GM11168 (cell line): ENCODE measurements at regions not wholly inside any gene's neighbourhood (a gene's known extent, or its start where the extent isn't known, plus 50 kb on each side); places are given as distances from the start of the nearest gene placed in this dataset.
"Not testable (repeated sequence)": the region's sequence is repeated elsewhere in the genome, so short reads cannot be mapped to it uniquely, and the experiment has no call there.

Source experiments
- in situ Hi-C: fragments of 300-500 bp; cut with MboI; formaldehyde crosslinking; loops from one replicate; pipeline ENCODE4 v1.12.0; 2022; ENCODE audit warnings: low sequenced_read_pairs; ENCODE audit not compliant: unreplicated experiment

DNA sequence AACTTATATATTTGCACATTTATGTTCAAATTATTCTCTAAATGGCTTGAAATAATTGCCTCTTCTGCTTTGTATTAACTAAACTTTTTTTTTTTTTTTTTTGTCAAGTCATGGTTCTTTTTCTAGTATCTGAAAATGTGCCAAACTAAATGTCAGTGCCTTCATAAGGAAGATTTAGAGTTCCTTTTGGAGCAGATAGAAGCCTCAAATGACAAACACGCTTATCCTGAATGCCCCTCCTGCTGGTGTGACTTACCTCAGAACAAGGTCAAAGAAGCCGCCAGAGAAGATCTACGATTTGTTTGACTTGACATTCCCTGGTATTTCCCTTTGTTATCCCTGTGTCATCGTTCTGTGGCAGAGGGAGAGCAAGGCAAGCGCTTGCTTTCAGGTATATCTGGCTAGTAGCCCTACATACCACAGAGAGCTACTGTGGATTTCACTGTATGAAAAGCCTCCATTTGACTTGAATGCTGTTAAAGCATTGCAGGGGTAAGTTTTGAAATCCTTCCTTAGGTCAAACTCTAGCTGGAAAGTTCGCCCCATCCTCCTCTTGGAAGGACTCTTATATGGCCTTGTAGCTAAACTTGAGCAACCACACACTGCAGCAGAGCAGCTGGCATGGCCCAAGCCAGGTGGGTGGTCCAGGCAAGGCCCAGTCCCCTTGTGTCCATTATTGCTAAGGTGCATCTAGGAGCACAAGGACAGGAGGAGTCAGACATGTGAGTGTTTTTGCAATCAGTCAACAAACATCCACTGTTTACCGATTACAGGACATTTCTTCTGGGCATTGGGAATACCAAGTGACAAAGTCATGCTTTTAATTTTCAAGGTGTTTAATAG is 285.4 kb upstream of the USP25 start:
- in situ Hi-C loops: no loop called here

DNA sequence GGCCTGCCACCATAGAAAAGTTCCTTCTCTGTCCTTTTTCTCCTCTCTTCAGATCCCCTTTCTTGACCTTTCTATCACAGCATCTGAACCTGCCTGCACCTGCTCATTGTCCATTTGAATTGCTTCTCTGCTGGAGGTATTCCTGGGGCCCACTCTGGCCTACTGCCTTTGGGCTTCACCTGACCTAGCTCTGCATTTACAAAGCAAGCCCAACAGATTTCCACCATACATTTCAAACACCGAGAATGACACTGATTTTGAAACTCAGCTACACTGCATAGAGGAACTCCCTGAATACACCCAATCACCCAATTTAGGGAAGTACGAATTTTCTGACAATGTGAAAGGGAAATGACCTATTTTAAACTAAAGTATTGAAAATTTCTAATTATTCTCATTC is 284.5 kb upstream of the USP25 start:
- in situ Hi-C loops: no loop called here

DNA sequence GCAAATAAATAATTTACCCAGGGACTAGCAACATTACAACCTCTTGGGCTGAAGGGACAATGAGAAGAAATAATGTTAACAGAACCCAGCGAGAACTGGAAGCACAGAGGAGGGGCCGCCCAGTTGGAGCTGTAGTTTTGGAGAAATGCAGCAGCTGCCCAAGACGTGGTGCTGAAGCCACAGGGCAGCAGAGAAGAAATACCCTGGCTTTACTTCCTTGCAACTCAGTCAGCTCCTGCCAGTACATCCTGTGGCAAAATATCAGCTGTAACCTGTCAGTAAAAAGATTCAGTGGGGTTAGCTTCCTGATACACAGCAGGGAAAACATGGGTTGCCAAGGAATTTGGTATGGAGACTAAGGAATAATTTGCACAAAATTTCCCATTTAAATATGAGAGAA is 283.6 kb upstream of the USP25 start:
- in situ Hi-C loops: no loop called here

DNA sequence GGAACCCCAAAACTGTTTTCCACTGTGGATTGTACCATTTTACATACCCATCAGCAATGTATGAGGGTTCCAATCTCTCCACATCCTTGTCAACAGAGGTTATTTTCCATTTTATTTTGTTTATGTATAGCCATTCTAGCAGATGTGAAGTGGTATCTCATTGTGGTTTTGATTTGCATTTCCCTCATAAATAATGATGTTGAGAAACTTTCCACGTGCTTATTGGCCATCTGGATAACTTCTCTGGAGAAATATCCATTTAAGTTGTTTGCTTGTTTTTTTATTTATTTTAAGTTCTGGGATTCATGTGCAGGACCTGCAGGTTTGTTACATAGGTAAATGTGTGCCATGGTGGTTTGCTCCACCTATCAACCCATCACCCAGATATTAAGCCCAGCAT is 280.2 kb upstream of the USP25 start:
- in situ Hi-C loops: no loop called here

DNA sequence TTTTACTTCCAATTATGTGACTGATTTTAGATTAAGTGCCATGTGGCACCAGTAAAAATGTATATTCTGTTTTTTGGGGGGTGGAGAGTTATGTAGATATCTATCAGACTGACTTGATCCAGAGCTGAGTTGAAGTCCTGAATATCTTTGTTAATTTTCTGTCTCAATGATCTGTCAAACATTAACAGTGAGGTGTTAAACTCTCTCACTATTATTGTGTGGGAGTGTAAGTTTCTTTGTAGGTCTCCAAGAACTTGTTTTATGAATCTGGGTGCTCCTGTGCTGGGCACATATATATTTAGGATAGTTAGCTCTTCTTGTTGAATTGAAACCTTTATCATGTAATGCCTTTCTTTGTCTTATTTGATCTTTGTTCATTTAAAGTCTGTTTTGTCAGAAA is 276.5 kb upstream of the USP25 start:
- in situ Hi-C loops: no loop called here

DNA sequence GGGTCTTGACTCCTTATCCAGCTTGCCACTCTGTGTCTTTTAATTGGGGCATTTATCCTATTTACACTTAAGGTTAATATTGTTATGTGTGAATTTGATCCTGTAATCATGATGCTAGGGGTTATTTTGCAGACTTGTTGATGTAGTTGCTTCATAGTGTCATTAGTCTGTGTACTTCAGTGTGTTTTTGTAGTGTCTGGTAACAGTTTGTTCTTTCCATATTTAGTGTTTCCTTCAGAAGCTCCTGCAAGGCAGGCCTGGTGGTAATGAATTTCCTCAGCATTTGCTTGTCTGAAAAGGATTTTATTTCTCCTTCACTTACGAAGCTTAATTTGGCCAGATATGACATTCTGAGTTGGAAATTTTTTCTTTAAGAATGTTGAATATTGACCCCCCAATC is 276.0 kb upstream of the USP25 start:
- in situ Hi-C loops: not testable (repeated sequence)

DNA sequence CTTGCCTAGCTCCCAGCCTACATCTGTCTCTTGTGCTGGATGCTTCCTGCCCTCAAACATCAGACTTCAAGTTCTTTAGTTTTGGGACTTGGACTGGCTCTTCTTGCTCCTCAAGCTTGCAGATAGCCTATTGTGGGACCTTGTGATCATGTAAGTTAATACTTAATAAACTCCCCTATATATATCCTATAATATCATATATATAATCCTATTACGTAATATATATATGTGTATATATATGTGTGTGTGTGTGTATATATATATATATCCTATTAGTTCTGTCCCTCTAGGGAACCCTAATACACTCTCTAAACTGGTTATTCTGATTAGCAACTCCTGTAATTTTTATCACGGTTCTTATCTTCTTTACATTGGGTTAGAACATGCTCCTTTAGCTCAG is 274.9 kb upstream of the USP25 start:
- in situ Hi-C loops: not testable (repeated sequence)

DNA sequence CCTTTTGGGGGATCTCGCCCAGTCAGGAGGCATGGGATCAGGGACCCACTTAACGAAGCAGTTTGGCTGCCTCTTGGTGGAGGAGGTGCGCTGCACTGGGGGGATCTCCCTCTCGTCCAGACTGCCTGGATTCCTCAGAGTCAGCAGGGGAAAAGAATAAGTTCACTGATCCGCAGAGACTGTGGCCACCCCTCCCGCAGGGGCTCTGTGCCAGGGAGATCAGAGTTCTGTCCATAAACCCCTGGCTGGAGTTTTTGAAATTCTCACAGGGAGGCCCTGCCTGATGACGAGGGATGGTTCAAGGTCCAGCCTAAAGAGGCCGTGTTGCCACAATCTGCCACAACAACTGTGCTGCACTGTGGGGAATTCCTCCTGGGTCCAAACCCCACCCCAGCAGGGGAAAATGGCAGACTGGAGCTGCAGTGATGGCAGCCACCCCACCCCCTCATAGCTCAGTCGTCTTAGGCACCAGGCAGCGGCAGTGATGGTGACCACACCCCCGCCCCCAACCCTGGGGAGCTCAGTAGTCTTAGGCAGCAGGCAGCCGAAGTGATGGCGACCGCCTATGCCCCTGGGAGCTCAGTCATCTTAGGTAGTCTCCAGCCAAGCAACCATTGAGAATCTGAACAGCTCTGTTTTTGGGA is 273.8 kb upstream of the USP25 start:
- in situ Hi-C loops: no loop called here

DNA sequence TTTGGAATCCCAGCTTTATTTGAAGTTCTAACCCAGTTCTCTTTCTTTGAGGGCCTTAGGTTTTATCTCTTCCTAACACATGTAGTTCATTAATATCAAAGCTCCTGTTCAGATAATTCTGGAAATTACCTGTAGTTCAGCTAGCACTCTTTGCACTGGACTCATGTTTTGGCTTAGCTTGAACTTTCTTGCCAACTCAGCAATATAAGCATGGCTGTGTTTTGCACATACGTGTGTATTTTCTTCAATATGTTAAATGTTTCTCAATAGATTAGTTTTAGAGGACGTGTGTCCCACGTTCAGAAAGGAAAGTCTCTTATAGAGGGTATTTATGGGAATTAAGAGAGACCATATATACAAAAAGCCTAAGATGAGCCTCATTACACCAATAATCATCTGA is 271.8 kb upstream of the USP25 start:
- in situ Hi-C loops: no loop called here

DNA sequence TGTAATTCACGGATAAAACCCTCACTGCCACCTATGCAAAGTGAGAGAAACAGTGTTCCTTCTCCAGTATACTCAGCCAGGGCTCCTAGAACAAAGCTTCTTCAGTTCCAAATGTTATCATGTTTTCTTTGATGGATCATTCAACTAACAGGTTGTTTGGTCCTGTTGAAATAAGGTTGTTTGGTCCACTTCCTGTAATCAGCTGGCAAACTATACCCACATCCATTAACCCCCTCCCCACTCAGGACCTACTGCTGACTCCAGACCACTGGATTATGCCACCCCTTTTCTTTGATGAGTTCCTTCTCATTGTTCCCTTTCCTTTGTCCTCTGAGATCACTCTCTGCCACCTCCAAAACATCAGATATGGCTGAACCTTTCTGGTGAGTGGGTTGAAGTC is 267.7 kb upstream of the USP25 start:
- in situ Hi-C loops: no loop called here

DNA sequence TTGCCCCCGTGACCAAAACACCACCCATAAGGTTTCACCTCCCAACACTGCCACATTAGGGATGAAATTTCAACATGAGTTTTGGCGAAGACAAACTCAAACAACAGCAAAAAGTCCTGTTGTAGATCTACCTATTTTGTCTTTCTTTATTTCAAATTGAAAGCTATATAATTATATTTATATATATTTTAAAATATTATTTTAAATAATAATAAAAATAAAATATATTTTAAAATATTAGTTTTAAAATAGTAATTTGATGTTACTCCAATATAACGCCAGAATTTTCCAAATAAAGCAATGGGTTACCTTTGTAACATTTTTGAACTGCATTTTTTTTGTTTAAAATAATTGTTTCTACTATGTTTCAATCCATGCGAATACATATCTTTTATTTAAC is 263.5 kb upstream of the USP25 start:
- in situ Hi-C loops: no loop called here

DNA sequence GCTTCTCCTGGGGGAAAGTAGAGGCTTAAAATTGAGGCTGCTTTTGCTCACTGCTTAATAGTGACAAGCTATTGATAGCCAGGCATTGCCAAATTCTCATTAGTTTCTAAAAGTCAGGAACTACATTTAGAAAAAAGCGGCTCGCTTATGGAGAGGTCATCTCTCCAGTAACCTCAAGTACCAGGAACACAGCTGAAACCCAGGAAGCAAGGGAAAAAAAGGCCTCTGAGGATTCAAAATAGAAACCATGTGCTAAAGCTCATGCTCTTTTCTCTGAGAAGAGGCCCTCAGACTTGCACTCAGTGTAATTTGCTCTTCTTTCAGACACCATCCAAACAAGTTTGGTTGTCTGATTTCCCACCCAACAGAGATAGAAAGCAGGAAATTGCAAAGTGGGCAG is 261.4 kb upstream of the USP25 start:
- in situ Hi-C loops: no loop called here

DNA sequence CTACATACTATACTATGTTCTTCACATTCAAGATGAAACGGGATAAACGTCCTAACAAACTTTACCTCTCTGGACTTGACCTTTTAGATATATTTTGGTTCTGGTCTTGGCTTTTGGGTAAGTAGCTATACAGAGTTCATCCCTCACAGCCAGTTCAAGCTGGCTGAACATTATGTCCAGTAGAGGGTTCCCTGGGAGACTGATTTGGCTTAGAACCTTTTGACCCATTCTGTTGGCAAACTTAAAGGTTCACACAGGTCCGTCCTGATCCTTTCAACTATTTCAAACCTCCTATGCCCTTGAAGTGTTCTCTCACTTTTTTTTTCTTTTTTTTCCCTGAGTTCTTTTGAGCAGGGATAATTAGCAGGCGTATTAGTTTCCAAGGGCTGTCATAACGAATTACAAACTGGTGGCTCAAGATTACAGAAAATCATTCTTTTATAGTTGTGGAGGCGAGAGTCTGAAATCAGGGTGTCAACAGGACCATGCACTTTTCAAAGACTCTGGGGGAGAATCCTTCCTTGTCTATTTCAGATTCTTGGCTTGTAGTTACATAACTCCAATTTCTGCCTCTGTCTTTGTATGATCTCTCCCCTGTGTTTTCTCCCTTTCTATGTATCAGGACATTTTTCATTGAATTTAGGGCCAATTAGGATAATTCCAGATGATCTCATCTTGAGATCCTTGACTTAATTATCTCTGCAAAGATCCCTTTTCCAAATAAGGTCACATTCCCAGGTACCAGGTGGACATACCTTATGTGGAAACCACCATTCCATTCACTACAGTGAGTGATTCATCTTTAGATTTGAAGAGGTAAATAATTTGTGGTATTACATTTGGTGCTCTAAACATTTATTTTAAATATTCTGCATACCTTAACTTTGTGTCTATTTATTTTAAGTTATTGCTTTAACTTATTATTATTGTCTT is 257.4 kb upstream of the USP25 start:
- in situ Hi-C loops: no loop called here

DNA sequence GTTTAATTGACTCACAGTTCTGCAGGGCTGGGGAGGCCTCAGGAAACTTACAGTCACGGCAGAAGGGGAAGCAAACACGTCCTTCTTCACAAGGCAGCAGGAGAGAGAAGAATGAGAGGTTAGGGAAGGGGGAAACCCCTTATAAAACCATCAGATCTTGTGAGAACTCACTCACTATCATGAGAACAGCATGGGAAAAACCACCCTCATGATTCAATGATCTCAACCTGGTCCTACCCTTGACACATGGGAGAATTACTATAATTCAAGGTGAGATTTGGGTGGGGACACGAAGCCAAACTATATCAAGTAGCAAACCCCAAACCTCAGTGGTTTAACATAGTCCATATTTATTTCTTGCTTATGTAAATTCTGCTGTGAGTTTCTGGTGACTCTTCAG is 252.0 kb upstream of the USP25 start:
- in situ Hi-C loops: loop anchor here (25.0 kb wide), 3 partner anchors 415 to 1065 kb away; partner anchors contain the start of gene NRIP1

DNA sequence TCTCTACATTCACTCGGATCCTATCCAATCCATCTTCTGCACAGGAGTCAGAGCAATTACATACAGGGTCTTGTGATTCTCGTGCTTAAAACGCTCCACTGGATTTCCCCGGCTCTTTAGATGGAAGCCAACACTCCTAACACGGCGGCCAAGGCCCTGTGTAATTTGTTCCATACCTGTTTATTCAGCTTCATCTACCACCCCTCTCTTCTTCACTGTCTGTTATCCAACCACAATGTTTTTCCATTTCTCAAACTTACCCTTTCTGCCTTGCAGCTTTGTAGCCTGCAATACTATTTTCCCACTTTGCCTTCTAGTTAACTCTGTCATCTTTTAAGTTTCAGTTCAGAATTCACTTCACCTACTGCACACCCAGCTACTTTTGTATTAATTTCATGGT is 249.6 kb upstream of the USP25 start:
- in situ Hi-C loops: loop anchor here (25.0 kb wide), 3 partner anchors 418 to 1068 kb away; partner anchors contain the start of gene NRIP1

DNA sequence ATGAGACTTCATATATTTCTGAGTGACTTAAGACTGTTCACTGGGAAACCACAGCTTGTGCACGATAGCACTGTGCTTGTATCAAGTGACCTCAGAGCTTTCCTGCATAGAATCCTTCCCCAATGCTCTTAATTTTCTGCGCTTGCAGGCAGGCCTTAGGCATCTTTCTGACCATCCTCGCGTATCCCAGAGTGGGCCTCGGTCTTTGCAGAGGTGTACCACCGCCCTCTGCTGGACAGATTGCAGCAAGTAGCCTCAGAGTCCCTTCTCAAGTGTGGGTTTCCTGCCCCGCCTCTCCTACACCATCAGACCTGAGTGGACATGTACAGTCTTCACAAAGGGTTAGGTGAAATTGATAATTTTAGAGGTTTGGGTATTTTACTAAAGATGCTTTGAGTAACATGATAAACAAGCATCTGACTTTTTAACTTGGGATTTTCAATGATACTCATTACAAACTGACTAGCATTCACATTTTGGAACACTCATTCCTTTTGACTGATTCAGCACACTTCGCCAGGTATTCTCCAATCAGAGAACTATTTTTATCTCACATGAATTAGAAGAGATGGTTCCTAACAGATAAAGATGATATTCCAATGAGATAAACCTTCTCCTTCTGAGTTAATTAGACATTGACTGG is 246.5 kb upstream of the USP25 start:
- in situ Hi-C loops: loop anchor here (25.0 kb wide), 3 partner anchors 421 to 1071 kb away; partner anchors contain the start of gene NRIP1

DNA sequence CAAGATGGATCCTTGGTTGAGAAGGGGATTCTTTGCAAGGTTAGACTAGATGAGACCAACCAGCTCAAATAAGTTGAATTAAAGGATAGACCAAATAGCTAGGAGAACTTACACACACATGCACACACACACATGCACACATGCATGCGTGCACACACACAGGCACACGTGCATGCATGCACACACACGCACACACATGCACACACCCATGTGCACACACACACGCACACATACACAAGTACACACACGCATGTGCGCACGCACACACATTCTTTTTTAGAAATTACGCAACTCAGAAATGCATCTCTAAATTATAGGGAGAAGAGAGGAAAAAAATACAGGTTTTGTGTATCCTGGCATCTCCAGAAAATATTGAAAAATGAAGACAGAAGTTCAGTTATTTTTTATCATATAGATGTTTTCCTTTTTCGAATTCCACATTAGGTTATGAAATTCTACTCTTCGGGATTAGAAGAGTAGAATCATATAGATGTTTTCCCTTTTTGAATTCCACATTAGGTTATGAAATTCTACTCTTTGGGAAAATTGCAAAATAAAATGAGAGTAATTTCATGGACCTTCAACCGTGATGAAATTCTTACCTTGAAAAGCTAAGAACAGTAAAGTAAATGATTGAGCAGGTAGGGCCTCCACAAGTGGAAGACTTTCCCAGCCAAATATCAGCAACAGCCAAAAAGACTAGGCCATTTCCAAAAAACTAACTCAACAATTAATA is 243.2 kb upstream of the USP25 start:
- in situ Hi-C loops: loop anchor here (25.0 kb wide), 3 partner anchors 424 to 1074 kb away; partner anchors contain the start of gene NRIP1

DNA sequence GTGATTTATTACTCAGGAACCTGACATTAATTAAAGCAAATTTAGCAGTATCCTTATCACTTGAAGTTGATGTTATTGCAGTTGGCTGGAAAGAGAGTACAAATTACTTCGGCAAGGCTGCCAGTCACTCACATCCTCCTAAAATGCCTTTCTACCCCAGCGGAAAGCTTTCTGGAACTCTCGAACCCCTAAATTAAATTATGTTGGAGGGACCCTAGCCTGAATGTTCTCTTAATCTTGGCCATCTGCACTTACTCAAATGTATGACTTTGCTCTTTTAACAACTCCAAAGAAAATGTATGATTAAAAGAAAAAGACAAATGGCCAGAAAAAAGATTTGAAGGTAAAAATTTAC is 242.6 kb upstream of the USP25 start:
- in situ Hi-C loops: loop anchor here (25.0 kb wide), 3 partner anchors 425 to 1075 kb away; partner anchors contain the start of gene NRIP1

DNA sequence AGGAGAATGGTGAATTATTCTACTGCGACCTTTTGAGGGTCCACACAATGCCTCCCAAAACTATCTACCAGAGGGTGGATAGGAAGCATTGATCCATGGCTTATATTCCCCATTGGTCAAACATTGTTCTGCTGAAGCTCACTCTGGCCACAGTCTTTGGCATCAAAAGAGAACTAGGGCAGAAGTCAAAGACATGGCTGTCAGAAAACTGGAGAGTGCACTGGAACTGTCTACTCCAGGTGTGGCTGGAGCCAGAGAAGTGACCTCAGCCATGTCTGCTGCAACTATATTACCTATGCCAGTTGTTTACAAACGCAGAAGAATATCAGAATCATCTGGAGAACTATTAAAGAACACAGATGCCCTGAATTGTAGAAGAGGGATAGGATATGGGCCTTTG is 238.7 kb upstream of the USP25 start:
- in situ Hi-C loops: loop anchor here (25.0 kb wide), 3 partner anchors 429 to 1079 kb away; partner anchors contain the start of gene NRIP1
